Transverse colon (tissue), 4 donors: ENCODE measurements at regions not wholly inside any gene's neighbourhood (a gene's known extent, or its start where the extent isn't known, plus 50 kb on each side); places are given as distances from the start of the nearest gene placed in this dataset.
A peak's percentile ranks its signal among the peaks of the same experiment; 100 is the strongest.

Source experiments
- DNase-seq: peaks from one replicate; pipeline ENCODE4 v3.0.0-alpha.2; 2019
- H3K27ac ChIP-seq, 4 donors: fragments of 200-600 bp; sonication (generic); 2 replicates each; pipeline ENCODE4 v1.5.1; 2016 to 2018; ENCODE audit warnings: inconsistent platforms in 4 of 4
- H3K27me3 ChIP-seq: fragments of 200-600 bp; sonication (generic); 2 replicates; pipeline ENCODE4 v1.5.1; 2017; ENCODE audit warnings: inconsistent platforms
- H3K36me3 ChIP-seq, 4 donors: fragments of 200-600 bp; sonication (generic); 2 replicates each; pipeline ENCODE4 v1.5.1; 2017 to 2019; ENCODE audit warnings: inconsistent platforms in 4 of 4
- H3K4me1 ChIP-seq, 4 donors: fragments of 200-600 bp; sonication (generic); 2 replicates each; pipeline ENCODE4 v1.5.1; 2017 to 2020; ENCODE audit warnings: inconsistent platforms in 4 of 4
- H3K4me3 ChIP-seq, 4 donors: fragments of 200-600 bp; sonication (generic); 1 replicate in 1 of 4; 2 replicates in 3 of 4; pipeline versions ENCODE4 v1.5.1 to v1.6.1; 2017 to 2019; ENCODE audit warnings: inconsistent platforms in 4 of 4
- H3K9me3 ChIP-seq, 2 donors: fragments of 200-600 bp; sonication (generic); 2 replicates each; pipeline ENCODE4 v1.5.1; 2017 to 2019; ENCODE audit warnings: inconsistent platforms in 2 of 2
- EP300 ChIP-seq: sonication (generic); formaldehyde crosslinking; IDR thresholded peaks from one replicate; pipeline ENCODE4 v1.6.1; 2017; ENCODE audit warnings: antibody characterized with exemption, low read depth
- POLR2A ChIP-seq: fragments of 450-650 bp; IDR thresholded peaks from one replicate; pipeline ENCODE4 v1.6.1; 2016; ENCODE audit warnings: antibody characterized with exemption, mild to moderate bottlenecking, moderate library complexity
- POLR2AphosphoS5 ChIP-seq, 3 donors: sonication (generic); formaldehyde crosslinking; IDR thresholded peaks; one replicate each; pipeline ENCODE4 v1.6.1; 2016; ENCODE audit warnings: antibody characterized with exemption in 3 of 3
- WGBS, 2 donors: methylation state at CpG; one replicate each; pipeline ENCODE4 v1.1.5; 2018; ENCODE audit warnings: low coverage in 1 of 2; 5-methylcytosine and 5-hydroxymethylcytosine counted together
- in situ Hi-C, 4 donors: fragments of 200-750 bp; cut with MboI; loops; one replicate each; pipeline versions ENCODE4 v1.15.0 to v1.15.1; 2017; ENCODE audit warnings: low sequenced_read_pairs in 3 of 4, low pct_ligation_motif_present in 1 of 4, low pct_unique_long_range_greater_than_20kb in 1 of 4
- intact Hi-C: fragments of 100-400 bp; cut with DNase I; formaldehyde crosslinking; loops from one replicate; pipeline ENCODE4 v1.15.1; 2023; ENCODE audit warnings: low total_unique reads
- TF ChIP-seq, protein P1 (sequence below), 5 experiments: fragments of 200-600 bp in 3 of 5; fragments of 450-650 bp in 2 of 5; sonication (generic) in 3 of 5; IDR thresholded peaks; 1 replicate in 2 of 5; 2 replicates in 3 of 5; pipeline ENCODE4 v1.5.1; 2016 to 2017; ENCODE audit warnings: antibody characterized with exemption in 5 of 5, inconsistent platforms in 3 of 5, mild to moderate bottlenecking in 2 of 5, moderate library complexity in 1 of 5

DNA sequence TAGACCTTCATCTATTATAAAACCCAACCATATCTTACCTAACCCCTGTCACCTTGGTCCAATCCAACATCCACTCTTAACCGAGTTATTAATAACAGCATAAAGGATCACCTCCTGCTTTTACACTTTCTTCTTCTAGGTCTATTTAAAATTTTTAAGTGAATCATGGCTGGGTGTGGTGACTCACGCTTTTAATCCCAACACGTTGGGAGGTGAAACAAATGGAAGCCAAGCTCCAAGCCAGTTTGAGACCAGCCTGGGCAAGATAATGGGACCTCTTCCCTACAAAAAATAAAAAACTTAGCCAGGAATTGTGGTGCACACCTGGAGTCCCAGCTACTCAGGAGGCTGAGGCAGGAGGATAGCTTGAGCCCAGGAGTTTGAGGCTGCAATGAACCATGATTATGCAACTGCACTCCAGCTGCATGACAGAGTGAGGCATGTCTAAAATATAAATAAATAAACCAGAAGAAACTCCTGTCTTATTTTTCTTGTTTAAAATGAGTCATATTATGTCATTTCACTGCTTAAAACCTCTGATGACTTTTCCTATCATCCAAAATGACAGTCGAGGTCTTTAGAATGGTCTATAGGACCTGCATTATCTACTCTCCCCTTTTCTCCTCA lies 188.4 kb downstream of the GASK1B start:
- DNase-seq: no peak
- Histone ChIP-seq H3K36me3 (no peaks in the 10 kb centered on the region), H3K4me1 (no peaks in the 10 kb centered on the region), H3K27ac (no peak overlapping the region), H3K4me3 (no peak overlapping the region), H3K9me3 (no peaks in the 10 kb centered on the region), H3K27me3 (no peaks in the 10 kb centered on the region)
- intact Hi-C loops: no loop called here
- 88 to 90% methylated on average over 4 of the region's 4 CpGs for WGBS, 2 donors
- TF ChIP-seq POLR2AphosphoS5 (IDR thresholded peaks at IDR 0.05) (no peak), POLR2A (no peak), EP300 (no peak)
- TF ChIP-seq, protein P1, sequence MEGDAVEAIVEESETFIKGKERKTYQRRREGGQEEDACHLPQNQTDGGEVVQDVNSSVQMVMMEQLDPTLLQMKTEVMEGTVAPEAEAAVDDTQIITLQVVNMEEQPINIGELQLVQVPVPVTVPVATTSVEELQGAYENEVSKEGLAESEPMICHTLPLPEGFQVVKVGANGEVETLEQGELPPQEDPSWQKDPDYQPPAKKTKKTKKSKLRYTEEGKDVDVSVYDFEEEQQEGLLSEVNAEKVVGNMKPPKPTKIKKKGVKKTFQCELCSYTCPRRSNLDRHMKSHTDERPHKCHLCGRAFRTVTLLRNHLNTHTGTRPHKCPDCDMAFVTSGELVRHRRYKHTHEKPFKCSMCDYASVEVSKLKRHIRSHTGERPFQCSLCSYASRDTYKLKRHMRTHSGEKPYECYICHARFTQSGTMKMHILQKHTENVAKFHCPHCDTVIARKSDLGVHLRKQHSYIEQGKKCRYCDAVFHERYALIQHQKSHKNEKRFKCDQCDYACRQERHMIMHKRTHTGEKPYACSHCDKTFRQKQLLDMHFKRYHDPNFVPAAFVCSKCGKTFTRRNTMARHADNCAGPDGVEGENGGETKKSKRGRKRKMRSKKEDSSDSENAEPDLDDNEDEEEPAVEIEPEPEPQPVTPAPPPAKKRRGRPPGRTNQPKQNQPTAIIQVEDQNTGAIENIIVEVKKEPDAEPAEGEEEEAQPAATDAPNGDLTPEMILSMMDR (IDR thresholded peaks at IDR 0.05): no peak
- in situ Hi-C loops: loop anchor here in 2 of 4 donors (25.0 kb wide), 3 partner anchors 178 to 772 kb away; partner anchors contain the start of genes GASK1B (in 1 of the 2) and GRIA2 (in 1 of the 2)

DNA sequence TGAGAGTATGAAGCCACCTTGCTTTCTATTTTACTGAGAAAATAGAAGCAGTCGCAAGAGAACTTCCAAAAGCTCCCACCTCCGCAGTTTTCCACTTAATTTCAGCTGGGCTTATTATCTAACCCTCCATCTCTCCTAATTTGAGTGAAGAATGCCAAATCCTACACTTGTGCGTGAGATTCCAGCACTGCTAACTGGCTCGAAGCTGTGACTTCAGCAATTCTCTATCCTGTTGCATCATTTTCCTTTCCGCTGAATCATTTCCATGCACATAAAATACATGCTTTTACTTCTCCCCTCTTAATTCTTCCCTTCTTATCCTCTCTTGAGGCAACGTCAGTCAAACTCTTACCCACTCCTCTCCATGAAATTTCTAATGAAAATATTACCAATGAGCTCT lies 189.5 kb downstream of the GASK1B start:
- in situ Hi-C loops: loop anchor here in 2 of 4 donors (25.0 kb wide), 3 partner anchors 179 to 771 kb away; partner anchors contain the start of genes GASK1B (in 1 of the 2) and GRIA2 (in 1 of the 2)
- 79 to 84% methylated on average over 6 of the region's 6 CpGs for WGBS, 2 donors
- H3K36me3 ChIP-seq: no peaks in the 10 kb centered on the region
- no peaks in the 10 kb centered on the region for H3K9me3 ChIP-seq
- H3K27me3 ChIP-seq: no peaks in the 10 kb centered on the region
- DNase-seq: no peak
- TF ChIP-seq POLR2A: no peak
- no peak for TF ChIP-seq POLR2AphosphoS5 (IDR thresholded peaks at IDR 0.05)
- no peak for TF ChIP-seq EP300
- TF ChIP-seq, protein P1 (IDR thresholded peaks at IDR 0.05): no peak
- intact Hi-C loops: no loop called here
- no peak overlapping the region for H3K27ac ChIP-seq
- peaks cover 0 to 5% (median 0%) of the 10 kb centered on the region in 4 donors for H3K4me1 ChIP-seq
- no peak overlapping the region for H3K4me3 ChIP-seq

DNA sequence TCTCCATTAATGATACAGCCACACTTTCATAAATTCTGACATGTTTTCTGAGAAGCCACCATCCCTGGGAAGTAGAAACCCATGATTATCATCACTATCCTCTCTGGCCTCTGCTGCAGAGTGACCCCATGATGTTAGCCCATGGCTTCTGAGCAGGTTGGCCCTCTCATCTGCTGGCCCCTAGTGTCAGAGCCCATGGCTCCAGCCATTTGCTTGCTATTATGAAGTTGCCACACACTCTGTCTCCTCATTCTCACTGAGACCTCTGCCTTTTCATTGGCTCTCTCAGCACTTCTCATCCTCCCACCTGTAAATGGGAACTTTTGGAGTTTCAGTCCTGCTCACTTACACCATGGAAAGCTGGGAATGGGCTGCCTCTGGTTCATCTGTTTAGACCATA lies 192.7 kb downstream of the GASK1B start:
- DNase-seq: no peak
- no peak overlapping the region for H3K27ac ChIP-seq
- H3K27me3 ChIP-seq: no peaks in the 10 kb centered on the region
- no peaks in the 10 kb centered on the region for H3K36me3 ChIP-seq
- H3K4me1 ChIP-seq: peaks cover 0 to 5% (median 0%) of the 10 kb centered on the region in 4 donors
- H3K9me3 ChIP-seq: no peaks in the 10 kb centered on the region
- in situ Hi-C loops: loop anchor here in 2 of 4 donors (25.0 kb wide), 3 partner anchors 182 to 768 kb away; partner anchors contain the start of genes GASK1B (in 1 of the 2) and GRIA2 (in 1 of the 2)
- no peak for TF ChIP-seq POLR2A
- TF ChIP-seq, protein P1 (IDR thresholded peaks at IDR 0.05): no peak
- no peak for TF ChIP-seq EP300
- TF ChIP-seq POLR2AphosphoS5 (IDR thresholded peaks at IDR 0.05): no peak
- intact Hi-C loops: no loop called here
- H3K4me3 ChIP-seq: no peak overlapping the region

DNA sequence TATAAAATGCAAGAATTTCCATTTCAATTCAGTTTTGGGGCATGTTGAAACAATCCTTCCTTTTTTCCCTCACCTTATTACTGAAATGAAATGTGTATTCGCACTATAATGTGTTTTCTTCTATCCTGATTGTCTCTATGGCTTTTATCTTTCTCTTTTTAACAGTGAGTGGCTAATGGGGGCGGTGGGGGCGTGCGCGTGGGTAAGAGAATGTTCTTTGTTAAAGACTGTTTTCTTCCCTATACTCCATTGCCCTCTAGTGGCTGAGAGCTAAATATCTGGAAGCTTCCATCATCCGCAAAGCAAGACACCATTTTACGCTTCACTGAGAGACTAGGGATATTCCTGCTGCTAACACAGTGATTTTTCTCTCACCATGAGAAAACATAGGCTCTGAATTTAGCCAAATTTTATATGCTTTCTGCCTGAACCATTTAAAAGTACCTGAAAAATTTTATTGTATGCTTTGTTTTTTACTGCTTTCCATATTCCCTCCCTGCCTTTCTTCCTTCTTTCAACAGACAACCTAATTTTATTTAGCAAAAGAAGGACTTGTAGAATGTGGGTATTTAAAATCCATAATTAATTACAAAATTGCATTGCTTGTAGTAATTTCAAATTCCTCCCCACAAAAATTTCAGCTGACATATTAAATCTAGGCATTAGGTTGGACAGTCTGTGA lies 194.0 kb downstream of the GASK1B start:
- Histone ChIP-seq H3K4me1 (peaks cover 0 to 7% (median 0%) of the 10 kb centered on the region in 4 donors), H3K9me3 (no peaks in the 10 kb centered on the region), H3K27ac (no peak overlapping the region), H3K4me3 (peak overlapping the region in 1 of 4 donors; percentile 1), H3K27me3 (no peaks in the 10 kb centered on the region), H3K36me3 (no peaks in the 10 kb centered on the region)
- DNase-seq: peak; percentile 8
- intact Hi-C loops: no loop called here
- in situ Hi-C loops: loop anchor here in 2 of 4 donors (10.0 to 25.0 kb wide), 4 partner anchors 183 to 767 kb away; partner anchors contain the start of genes GASK1B (in 1 of the 2) and GRIA2 (in 1 of the 2)
- WGBS, 2 donors: 4 to 5% methylated on average over 5 to 7 of the region's 7 CpGs
- TF ChIP-seq, protein P1 (IDR thresholded peaks at IDR 0.05): peak; percentile 74 to 85 (median 82)
- TF ChIP-seq POLR2A: no peak
